ENCODE measurements at regions not wholly inside any gene's neighbourhood (a gene's known extent, or its start where the extent isn't known, plus 50 kb on each side); places are given as distances from the start of the nearest gene placed in this dataset.

DNA sequence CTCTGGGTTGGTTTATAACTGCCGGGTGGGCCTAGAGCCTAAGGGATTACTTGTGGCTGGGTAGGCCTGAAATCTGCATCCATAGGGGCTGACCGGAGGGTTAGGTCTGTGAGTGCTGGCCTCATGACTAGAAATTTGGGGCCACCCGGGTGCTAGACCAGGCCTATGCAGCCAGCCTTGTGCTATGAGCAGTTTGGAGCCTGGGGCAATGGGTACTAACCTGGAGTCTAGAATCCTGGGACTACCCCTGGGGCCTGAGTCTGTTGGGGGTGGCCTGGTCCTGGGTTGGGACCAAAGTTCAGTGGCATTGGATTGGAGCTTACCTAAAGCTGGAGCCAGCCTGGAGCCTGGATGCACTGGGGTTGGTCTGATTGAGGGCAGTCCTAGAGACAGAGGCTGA, 995.2 kb downstream of the ANKRD7 start:
- BruUV-seq (replicated peaks), result no TSS peak
- no peak for DNase-seq (ENCODE audit: unreplicated experiment)
- Mint-ChIP-seq H3K4me3 (ENCODE audit: unreplicated experiment) (no peak overlapping the region), H3K27ac (ENCODE audit: low read depth, unreplicated experiment) (no peak overlapping the region), H3K27me3 (ENCODE audit: insufficient read depth, unreplicated experiment) (no peaks in the 10 kb centered on the region), H3K9me3 (ENCODE audit: unreplicated experiment) (no peaks in the 10 kb centered on the region), H3K36me3 (ENCODE audit: insufficient read depth, unreplicated experiment) (no peaks in the 10 kb centered on the region), H3K4me1 (ENCODE audit: insufficient read depth, unreplicated experiment) (no peaks in the 10 kb centered on the region)
- intact Hi-C loops (cut with micrococcal nuclease), result no loop called here
- ChIA-PET CTCF (no interaction called here), POLR2A (no interaction called here)
- TF ChIP-seq, protein P1, sequence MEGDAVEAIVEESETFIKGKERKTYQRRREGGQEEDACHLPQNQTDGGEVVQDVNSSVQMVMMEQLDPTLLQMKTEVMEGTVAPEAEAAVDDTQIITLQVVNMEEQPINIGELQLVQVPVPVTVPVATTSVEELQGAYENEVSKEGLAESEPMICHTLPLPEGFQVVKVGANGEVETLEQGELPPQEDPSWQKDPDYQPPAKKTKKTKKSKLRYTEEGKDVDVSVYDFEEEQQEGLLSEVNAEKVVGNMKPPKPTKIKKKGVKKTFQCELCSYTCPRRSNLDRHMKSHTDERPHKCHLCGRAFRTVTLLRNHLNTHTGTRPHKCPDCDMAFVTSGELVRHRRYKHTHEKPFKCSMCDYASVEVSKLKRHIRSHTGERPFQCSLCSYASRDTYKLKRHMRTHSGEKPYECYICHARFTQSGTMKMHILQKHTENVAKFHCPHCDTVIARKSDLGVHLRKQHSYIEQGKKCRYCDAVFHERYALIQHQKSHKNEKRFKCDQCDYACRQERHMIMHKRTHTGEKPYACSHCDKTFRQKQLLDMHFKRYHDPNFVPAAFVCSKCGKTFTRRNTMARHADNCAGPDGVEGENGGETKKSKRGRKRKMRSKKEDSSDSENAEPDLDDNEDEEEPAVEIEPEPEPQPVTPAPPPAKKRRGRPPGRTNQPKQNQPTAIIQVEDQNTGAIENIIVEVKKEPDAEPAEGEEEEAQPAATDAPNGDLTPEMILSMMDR (IDR thresholded peaks at IDR 0.05; ENCODE audit: unreplicated experiment), result no peak

DNA sequence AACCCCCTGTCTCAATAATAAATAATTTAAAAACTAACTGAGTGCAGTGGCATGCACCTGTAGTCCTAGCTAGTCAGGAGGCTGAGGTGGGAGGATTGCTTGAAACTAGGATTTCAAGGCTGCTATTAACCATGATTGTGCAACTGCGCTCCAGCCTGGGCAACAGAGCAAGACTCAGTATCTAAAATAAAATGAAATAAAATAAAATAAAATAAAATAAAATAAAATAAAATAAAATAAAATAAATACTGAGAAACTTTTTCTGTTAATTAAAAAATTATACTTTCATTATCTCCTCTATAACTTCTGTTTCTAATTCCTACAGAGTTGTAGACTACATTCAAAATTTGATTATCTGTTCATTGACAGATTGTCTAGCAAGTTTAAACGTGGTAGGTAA, 999.4 kb downstream of the ANKRD7 start:
- ChIA-PET POLR2A (no interaction called here), CTCF (no interaction called here)
- Mint-ChIP-seq H3K9me3 (ENCODE audit: unreplicated experiment) (peaks cover 7% of the 10 kb centered on the region), H3K27ac (ENCODE audit: low read depth, unreplicated experiment) (no peak overlapping the region), H3K36me3 (ENCODE audit: insufficient read depth, unreplicated experiment) (no peaks in the 10 kb centered on the region), H3K4me1 (ENCODE audit: insufficient read depth, unreplicated experiment) (no peaks in the 10 kb centered on the region), H3K27me3 (ENCODE audit: insufficient read depth, unreplicated experiment) (no peaks in the 10 kb centered on the region), H3K4me3 (ENCODE audit: unreplicated experiment) (no peak overlapping the region)
- BruUV-seq (replicated peaks), result no TSS peak
- intact Hi-C loops (cut with micrococcal nuclease), result no loop called here
- TF ChIP-seq, protein P1 (IDR thresholded peaks at IDR 0.05; ENCODE audit: unreplicated experiment), result no peak
- no peak for DNase-seq (ENCODE audit: unreplicated experiment)

DNA sequence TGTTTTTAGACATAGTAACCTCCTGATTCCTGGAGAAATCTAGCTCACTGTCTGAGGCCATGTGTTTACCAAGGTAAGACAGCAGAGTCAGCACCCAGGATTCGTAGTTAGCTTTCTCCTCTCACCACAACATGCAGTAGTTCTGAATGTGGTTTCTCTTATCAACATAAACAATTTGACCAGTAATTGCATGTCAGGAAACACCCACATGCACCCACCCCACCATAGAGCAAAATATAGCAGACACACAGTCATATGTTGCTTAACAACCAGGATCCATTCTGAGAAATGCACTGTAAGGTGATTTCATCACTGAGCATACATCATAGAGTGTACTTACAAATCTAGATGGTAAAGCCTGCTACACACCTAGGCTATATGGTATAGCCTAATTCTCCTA, 1004.0 kb downstream of the ANKRD7 start:
- no peak for DNase-seq (ENCODE audit: unreplicated experiment)
- Mint-ChIP-seq H3K27me3 (ENCODE audit: insufficient read depth, unreplicated experiment) (peaks cover 7% of the 10 kb centered on the region), H3K4me3 (ENCODE audit: unreplicated experiment) (no peak overlapping the region), H3K36me3 (ENCODE audit: insufficient read depth, unreplicated experiment) (no peaks in the 10 kb centered on the region), H3K9me3 (ENCODE audit: unreplicated experiment) (peaks cover 7% of the 10 kb centered on the region), H3K27ac (ENCODE audit: low read depth, unreplicated experiment) (no peak overlapping the region), H3K4me1 (ENCODE audit: insufficient read depth, unreplicated experiment) (no peaks in the 10 kb centered on the region)
- POLR2A ChIA-PET, result no interaction called here
- no TSS peak for BruUV-seq (replicated peaks)
- intact Hi-C loops (cut with micrococcal nuclease), result no loop called here
- TF ChIP-seq, protein P1 (IDR thresholded peaks at IDR 0.05; ENCODE audit: unreplicated experiment), result no peak
- CTCF ChIA-PET, result no interaction called here

DNA sequence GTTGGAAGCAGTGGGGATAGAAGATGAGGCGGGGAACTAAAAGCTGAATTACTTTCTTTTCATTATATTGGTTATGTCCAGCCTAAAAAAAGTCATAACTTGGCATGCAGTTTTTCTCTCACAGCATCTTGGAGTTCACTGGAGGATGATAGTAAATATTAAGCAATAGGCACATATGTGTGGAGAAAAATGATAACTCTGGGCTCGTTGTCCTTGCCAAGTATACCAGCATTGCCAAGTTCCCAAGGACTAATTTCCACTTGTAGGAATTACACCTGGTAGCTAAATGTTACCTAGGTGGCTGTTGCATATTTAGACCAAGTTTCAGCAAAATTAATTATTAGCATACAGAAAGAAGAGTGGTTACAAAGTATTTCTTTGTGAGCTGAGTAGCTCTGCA, 1007.6 kb downstream of the ANKRD7 start:
- BruUV-seq (replicated peaks), result no TSS peak
- Mint-ChIP-seq H3K4me3 (ENCODE audit: unreplicated experiment) (no peak overlapping the region), H3K4me1 (ENCODE audit: insufficient read depth, unreplicated experiment) (no peaks in the 10 kb centered on the region), H3K27ac (ENCODE audit: low read depth, unreplicated experiment) (no peak overlapping the region), H3K27me3 (ENCODE audit: insufficient read depth, unreplicated experiment) (peaks cover 30% of the 10 kb centered on the region), H3K9me3 (ENCODE audit: unreplicated experiment) (no peaks in the 10 kb centered on the region), H3K36me3 (ENCODE audit: insufficient read depth, unreplicated experiment) (no peaks in the 10 kb centered on the region)
- ChIA-PET CTCF (no interaction called here), POLR2A (no interaction called here)
- no peak for DNase-seq (ENCODE audit: unreplicated experiment)
- TF ChIP-seq, protein P1 (IDR thresholded peaks at IDR 0.05; ENCODE audit: unreplicated experiment), result no peak
- intact Hi-C loops (cut with micrococcal nuclease), result no loop called here

Measured in MCF 10A (cell line).